ENCODE measurements at regions not wholly inside any gene's neighbourhood (a gene's known extent, or its start where the extent isn't known, plus 50 kb on each side); places are given as distances from the start of the nearest gene placed in this dataset.

DNA sequence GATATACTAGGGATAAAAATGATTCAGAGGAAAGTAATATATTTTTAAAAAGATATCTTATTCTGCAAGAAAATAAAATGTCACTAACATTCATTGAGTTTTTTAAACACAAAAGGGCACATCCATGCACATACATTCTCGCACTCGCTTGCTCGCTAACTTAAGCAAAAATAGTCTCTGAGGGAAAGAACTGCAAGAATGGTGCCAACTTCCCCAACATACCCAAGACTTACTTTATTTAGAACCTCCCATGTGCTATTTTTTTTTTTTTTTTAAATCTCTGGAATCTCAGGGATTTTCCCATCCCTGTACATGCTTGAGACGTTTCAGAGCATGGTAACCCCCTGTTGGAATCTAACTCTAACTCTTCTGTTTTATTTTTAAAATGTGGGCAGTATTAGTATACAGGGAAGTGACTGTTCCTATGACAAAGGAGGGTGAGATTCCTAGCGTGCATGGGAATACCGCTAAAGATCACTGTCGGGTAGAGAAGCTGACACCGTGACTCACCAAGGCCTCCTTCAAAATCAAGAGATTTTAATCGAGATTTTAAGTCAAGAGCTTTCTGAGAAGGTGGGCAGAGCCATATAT, 187.9 kb upstream of the ZEB2 start:
- DNase-seq, result no peak

DNA sequence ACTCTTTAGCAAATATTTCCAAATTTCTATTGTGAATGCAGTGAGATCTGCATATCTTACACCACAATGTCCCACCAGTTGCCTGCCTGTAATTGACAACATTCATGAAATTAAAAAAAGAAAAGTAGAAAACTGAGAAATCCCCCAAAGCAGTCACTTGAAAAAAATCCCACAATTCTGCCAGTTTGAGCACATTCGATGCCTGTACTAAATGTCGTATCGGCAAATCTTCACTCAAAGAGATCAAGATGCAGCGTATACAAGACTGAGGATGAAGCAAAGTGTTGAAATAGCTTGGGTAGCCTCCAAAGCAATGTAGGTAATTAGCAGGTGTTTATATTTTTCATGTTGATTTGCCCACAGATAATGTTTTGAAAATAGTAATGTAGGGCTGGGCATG, 186.7 kb upstream of the ZEB2 start:
- no peak for DNase-seq

DNA sequence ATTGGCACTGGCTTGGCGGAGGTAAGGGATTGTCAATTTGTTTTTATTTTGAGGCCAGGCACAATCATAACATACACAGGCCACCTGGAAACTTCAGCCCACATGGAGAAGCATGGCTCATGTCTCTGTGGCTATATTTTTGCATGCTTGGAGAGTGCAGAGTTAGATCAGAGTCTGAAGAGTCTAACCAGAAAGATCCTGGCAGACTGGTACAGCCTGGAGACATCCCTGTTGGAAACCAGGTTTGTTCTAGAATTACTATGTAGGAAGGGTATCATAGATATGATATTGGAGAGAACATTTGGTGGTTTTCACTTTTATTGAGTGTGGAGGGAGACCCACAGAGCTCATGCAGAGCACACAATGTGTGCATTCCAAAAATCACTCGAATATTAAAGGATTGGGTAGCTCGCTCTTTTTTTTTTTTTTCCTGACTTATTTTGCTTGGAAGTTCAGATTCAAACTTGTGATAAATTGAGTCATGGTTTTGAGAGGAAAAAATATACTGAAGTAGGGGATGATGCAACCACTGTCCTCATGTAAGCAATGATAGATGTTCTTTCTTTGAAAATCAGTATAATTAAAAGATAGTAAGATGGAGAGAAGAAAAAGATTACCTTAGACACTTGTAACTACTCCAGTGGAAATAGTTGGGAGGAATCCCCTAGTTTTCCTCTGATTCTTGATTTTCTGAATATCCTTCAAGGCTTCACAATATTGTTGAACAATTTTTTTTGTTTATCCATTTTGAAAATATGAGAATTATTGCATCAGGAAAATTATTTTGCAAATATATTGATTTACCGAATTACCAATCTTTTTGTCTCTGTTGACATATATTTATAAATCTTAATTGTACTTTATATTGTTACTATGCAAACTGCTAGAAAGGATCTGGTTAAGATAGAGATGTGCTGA, 185.7 kb upstream of the ZEB2 start:
- no peak for DNase-seq

DNA sequence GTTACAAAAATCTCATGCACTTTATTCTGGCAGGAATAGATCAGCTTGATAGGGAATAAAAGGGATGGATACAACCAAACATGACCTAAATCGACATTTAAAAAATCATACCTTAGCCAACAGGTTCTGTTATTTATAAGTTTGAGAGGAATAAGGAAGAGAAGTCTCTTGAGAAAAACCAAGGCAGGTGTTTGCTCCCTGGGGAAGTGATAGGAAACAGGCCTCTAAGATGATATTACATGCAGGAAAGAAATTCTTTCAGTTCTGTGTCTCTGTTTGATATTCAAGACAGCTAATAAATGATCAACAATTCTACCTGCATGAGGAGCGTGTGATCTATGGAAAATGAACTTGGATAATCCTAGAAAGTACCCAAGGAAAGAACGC, 184.8 kb upstream of the ZEB2 start:
- DNase-seq, result no peak

DNA sequence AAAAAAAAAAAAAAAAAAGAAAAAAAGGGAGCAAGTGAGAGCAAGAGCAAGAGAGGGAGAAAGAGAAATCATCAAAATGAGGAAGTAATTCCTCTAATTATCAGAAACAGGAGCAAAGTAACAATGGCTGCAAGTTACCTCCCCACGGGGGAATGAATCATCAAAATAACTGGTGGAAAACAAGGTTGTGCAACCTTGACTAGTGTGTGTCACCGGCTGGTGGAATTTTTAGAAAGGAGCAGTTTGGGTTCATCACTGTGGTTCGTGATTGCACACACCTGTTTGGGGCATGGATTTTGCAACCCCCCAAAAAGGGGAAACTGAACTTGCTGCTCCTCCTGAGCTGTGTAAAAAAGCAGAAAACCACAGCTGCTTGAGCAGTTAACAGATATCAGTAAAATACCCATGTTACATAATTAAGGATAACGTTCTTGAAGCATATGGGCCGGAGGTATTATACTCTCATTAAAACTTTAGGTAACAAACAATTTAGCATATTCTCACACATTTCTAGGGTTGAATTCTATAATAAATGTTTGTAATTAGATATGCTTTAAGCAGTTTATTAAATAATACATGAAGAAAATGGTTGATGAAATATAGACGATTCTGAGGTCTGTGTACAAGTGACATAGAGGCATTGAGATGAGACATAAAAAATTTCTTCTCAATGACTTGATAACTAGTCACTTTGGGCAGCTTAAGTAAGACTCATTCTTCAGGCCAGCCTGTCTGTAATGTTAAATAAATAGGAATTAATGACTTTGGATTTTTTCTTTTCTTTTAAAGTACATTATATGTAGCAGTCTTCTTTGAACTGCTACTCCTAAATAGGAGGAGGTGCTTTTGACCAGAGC, 184.2 kb upstream of the ZEB2 start:
- peak; percentile 89 for DNase-seq

DNA sequence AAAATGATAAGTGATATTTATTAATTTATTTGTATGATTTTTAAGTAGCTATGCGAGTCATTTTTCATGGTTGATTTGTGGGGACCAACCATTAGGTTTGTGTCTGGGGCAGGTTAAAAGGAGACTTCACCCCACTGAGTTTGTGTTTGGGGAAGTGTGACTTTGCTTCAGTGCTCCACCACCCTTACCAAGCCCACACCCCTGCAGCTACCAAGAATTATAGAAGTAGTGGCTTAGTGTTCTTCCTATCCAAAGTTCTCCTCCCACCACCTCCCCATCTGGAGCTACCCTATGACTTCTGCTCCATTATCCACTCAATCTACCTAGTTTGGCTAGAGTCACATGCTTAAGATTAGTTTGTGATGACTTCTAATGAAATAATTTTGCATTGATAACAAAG, 182.1 kb upstream of the ZEB2 start:
- DNase-seq, result peak; percentile 51

DNA sequence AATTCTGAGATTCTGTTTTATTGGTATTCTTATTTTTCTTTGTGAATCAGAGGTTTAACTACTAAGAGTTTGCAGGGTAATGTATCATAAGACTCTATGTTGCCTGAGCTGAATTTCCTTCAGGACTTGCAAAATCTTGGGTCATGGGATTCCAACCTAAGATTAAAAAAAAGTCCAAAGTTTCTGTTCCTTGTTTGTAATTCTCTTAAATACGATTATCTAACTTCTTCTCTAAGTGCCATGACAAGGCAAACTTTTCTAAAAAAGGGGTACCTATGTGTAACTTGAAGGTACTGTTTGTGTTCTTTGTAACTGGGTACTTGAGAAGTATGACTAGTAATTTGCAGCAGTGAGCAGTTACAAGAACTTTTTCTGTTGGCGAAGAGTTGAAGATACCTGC, 181.3 kb upstream of the ZEB2 start:
- DNase-seq, result no peak

DNA sequence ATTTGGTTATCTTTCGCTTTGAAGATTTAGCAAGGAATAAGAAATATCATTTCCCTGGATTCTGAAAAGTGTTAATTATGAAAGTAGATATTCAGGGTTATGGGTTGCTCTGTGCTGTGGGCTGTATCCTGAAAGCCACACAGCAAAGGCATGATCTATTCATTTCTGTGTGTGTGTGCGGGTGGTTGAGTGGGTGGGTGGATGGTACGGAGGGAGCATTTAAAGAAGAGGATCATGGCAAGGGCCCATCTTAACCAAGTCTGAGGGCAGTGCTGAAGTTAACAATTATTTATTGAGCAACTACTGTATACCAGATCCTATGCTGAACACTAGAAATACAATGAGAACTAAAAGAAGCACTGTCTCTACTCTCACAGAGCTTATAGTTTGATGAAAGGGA, 178.2 kb upstream of the ZEB2 start:
- no peak for DNase-seq

DNA sequence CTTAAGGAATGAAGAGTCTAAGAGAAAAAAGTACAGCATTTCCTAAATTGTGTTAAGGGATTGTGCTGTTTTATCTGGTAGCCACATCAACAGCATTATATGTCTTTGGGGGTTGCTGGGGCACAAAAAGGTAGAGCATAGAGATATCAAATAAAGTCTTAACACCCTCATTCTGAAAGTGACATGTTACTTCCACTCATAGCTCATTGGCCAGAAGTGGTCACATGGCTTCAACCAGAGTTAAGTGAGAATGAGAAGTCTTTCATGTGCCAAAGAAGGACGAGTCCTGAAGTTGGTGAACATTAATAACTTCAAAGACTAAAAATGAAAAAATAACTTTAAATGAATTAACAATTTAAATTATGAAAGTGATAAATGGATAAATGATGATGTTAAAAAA, 175.7 kb upstream of the ZEB2 start:
- no peak for DNase-seq

DNA sequence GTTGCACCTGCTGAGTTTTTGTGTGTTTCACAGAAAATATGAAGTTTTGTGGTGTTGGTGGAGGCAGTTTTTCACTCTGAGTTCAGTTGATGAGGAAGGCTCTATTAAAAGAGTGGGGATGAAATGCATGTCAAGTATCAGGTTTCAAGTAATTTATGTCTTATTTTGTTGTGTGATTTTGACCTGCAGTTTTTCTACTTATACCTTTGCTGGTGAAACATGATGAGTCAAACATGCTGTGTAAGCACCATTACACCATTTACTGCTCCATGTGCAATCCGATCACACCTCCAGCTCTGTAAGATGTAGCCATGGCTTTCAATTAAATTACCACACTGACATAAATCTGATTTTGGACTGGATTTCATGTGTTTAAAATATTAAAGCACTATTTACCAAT, 174.5 kb upstream of the ZEB2 start:
- DNase-seq, result no peak

DNA sequence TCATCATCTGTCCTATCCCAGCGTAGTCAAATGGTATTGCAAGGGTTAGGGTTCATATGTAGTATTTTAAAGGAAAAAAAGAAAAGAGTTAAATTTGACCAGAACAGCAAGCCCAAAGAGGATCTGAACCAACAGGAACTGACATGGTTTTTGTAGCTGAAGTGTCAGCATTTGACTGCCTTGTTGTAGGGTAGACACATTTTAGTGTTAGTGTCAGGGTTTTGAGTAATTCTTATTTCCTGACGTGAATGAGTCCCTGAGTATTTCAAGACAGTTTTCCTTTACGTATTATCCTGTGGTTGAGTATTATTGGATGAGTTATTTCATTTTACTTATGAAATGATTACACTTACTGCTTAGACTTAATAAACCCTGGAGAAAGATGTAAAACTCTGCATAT, 173.3 kb upstream of the ZEB2 start:
- no peak for DNase-seq

DNA sequence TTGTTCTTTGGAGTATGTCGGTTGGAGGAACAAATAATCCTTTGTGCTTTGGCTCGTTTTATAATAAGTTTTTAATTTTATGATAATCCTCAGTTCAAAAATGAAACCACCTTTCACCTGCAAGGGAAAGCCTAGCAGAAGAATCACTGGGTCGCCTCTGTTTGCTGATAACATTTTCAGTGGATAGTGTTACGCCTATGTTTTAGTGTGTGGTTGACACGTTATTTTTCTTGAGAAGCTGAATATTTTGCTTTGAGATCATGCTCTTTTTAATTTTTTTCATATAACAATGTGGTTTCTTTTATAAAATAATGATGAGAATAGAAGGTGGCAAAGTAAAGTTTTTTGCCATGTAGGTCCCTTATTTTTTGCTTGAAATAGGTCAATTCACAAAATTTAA, 172.7 kb upstream of the ZEB2 start:
- DNase-seq, result no peak

DNA sequence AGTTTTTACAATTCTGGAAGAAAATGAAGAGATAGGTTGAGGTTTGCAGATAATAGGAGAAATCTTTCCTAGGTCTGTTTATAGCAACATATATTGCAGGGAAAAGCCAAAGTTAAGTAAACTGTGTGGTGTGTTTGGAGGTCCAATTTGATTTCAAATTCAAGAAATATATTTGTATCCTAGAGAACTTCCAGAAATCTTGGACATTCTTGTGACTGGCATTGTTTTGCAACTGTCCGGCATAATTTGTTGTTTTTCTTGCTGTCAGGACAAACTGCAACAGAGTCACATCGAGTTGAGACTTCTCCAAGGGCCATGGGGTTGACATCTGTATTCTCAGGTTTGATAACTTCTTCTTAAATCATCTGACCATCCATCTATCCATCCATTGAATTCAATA, 170.9 kb upstream of the ZEB2 start:
- DNase-seq, result no peak

DNA sequence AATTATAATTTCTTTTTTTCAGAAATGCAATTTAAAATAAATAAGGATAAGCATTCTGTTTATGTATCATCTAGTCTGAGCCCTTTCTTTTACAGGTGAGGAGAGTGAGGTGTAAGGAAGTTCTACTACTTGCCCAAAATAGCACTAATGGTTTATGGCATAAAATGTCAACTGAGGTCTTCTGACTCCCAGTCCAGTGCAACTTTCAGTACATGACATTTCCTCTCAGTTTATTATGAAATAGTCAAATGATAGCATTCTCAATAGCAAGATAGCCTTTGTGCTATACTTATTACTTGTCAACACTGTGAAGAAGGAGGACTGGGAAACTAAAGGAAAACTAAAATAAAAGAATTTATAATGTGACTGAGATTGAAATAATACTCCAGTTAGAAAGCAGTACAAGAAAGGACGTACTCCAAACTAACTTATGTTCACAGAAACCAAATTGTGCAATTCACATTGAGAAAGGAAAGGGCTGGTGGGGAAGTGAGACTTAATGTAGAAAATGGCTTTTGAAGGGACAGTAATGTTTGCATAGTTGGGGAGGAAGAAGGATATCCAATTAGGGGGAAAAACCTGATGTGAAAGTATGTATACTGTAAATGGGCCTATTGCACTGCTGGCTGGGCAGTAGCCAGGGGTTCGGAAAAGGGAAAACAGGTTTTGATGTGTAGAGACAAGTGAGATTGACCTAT, 166.7 kb upstream of the ZEB2 start:
- peak; percentile 61 for DNase-seq

DNA sequence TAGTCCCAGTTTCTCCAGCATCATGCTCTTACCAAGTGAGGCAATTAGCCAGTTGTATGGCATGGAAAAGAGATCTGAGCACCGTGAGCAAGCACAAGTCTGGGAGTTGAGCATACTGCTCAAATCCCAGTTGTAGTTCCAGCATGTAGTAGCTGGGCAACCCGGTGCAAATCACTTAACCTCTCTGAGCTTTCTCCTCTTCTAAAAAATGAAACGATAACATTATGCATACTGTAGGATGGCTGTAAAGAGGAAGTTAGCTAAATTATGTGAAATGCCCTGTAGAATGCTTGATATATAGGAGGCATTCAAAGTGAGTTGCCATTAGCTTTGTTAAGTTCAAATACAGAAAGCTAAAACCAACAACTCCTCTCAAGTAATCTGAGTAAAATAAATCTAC, 164.0 kb upstream of the ZEB2 start:
- no peak for DNase-seq

DNA sequence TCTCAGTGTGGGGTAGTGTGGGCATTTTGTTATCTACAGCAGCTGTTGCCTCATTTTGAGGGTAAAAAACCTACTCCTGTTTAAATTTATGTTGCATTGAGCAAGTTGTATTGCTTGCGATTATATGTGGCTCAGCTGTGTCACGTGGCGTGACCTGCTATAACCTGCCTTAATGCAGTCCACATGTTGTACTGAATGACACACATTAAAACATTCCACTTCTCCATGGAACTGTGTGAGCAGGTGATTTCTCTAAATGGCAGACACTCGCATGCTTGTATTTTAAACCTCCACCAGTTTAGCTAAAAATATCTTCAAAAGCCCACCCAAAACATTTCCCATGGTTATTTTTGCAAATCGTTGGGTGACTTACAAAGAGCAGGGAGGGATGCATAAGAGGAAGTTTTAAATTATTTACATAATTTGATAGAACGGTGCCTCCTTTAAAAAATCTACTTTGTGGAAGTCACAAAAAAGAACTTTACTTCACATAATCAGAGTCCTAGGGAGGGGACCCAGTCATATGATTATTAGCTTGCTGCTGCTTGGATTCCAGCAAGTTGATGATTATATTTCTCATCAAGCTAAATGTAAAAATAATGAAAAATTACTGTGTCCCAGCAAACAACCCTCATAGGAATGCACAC, 163.3 kb upstream of the ZEB2 start:
- peak; percentile 49 for DNase-seq

DNA sequence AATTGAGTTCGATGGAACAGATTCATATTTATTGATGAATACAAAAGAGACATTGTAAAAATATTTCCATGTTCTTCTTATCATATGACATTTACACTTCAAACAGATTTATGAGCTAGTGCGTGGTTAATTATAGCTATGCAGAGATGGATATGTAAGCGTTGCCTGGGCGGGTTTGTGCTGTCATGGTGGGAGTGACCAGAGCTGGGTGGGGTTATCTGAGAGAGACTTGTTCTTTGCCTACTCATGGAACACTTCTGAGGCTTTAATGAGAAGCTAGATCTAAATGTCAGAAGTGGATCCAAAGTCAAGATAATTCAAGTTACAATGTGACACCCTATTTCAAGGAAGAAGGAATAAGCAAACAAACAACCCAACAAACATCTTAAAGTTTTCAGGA, 162.3 kb upstream of the ZEB2 start:
- peak; percentile 64 for DNase-seq

DNA sequence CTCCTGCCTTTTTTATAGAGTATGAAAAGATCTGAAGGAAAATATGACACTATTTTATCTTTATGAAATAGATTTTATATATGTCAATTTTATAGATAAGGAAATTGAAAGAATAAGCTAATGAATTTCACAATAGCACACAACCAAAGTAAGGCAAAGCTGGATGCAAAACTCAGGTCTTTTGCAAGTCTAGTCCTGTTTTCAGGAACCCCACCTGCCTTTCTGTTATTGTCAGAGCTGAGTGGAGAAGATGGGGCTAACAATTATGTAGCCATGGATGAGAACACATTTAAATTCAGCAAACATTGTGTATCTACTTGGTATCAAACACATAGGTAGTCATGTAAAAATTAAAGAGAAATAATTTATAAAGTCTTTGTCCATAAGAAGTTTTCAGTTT, 161.5 kb upstream of the ZEB2 start:
- no peak for DNase-seq

DNA sequence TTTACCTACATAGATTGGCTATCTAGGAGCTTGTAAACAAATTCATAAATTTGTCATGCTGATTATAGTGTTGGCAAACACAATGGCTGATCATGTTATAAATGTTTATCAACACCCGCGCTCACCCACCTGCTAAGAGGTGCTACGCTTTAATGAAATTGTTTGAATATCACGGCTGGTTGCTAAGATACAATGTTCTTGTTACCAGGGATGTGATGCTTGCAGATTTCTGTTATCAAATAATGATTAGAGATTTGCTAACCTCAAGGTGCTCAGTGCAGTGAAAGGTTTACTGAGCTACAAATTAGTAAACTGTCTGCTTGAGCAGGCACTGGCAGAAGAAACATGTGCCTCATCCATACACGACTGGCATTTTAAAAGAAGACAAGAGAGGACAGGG, 160.0 kb upstream of the ZEB2 start:
- DNase-seq, result no peak

DNA sequence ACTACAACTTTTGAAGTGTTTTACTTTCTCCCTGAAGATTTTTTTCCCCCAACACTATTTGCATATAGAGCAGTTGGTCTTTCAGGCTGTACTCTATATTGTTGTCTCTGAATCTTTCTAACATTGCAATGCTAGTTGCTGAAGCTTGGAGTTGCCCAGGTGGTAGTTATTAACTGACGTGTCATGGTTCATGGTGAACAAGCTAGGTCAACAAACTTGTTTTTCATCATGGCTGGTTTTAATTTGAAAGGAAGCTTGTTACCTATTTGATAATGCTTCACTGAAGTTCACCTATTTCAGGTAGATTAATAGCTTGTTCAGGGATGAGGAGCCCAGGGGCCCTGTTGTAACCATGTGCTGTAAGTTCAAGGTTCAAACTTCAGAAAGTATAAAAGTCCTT, 158.8 kb upstream of the ZEB2 start:
- DNase-seq, result no peak

DNA sequence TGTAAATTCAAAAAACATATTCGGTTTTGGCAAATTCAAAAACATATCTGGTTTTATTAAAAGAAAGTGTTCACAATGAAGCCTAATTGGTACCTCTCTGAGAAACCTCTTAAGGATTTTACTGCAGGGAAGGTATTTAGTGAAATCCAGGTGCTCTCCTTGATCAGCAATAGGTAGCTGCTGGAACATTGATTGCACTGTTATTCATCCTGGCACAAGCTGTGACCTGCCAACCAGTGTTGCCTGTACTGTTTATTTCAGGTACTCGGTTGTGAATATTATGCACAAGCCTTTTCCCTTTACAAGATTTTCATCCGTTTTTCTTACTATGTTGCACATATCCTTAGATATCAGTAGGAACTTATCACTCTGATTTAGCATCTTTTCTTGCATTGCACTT, 155.8 kb upstream of the ZEB2 start:
- DNase-seq, result no peak

DNA sequence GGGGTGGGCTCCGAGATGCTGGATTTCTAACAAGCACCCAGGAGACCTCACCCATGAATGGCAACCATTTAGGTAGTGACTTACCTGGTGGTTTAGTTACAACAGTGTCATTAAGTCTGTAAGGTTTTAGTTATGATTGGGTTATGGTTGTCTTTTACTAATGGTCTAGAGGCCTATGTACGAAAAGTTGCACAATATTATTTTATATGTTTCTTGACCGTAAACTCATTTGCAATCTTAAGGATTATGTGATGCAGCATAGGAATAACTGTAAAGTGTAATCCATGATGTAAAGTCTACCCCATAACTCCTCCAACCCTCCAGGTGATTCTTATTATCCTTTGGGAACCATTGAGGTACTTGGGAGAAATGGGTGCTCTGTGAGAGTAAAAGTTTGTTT, 155.4 kb upstream of the ZEB2 start:
- no peak for DNase-seq

DNA sequence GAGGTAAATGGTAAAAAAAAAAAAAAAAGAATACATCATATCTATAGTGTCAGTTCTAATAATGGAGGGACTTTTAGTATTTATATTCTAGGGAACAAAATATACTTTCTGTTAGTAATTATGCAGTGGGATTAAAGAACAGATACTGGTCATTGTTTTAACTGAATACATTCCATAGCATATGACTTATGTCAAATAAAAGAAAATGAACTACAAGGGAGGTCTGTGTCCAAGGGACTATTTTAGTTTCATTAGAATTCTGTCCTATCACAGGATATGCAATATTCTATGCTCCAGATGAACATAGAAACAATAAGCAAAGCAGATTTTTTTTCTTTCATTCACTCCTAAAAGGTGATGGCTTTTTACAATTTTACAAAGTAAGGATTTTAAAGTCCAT, 154.2 kb upstream of the ZEB2 start:
- DNase-seq, result no peak

Data from hematopoietic multipotent progenitor cell treated with erythropoietin and hydrocortisone succinate and interleukin-3 and kit ligand, for 6 days (in vitro differentiated cells).